HG03342 (cell line): ENCODE measurements at regions not wholly inside any gene's neighbourhood (a gene's known extent, or its start where the extent isn't known, plus 50 kb on each side); places are given as distances from the start of the nearest gene placed in this dataset.
"Not testable (repeated sequence)": the region's sequence is repeated elsewhere in the genome, so short reads cannot be mapped to it uniquely, and the experiment has no call there.

Source experiments
- ATAC-seq: cut with Tn5 transposase; IDR thresholded peaks from one replicate; pipeline ENCODE4 v1.9.1; 2021; ENCODE audit warnings: mild to moderate bottlenecking, moderate library complexity; ENCODE audit not compliant: unreplicated experiment

DNA sequence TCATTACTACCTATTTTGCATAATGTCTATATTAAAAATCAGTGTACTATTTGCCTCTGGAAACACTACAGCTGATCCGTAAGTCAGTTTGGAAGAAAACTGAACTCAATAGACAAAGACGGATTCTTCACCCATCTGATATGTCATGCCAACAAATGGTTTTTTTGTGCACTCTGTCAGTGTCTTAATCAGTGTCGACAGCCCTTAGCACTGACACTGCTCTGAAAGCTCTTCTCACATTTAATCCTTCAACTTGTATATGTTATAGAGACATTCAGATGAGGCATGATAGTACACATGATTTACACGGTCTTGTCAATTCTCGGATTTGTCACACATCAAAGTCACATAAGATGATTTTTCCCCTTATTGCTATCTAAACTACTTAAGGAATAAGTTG, 347.5 kb upstream of the GALNT5 start:
- no peak for ATAC-seq

DNA sequence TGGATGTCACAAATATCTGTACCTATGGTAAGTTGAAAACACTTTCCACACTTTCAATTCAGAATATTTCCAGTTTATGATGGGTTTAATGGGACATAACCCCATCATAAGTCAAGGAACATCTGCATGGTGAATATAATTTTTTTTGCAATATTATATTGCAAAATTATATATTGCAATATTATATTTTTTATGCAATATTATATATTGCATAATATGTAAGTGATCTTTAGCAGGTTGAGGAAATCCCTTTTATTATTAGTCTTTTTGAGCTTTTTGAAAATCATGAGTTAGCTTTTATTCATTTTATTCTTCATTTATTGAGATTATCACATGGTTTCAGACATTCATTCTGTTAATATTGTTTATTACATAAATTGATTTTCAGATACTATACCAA, 342.2 kb upstream of the GALNT5 start:
- ATAC-seq: no peak

DNA sequence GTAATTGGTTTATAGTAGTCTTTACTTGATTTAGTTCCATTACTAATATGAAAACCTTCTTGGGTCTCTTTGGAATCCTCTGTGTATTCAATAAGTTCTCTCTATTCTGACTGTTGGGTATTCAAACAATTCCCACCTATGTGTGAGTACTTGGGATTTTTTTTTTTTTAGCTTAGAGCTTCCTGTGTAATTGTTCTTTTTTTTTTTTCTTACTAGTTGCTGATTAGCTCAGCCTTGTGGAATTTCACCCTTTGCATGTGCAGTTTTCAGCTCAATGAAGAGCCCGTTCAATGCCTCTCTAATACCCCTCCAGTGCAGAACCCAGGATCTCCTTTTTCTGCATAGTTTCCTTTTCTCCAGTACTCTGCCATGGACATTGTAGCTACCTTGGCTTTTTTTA, 339.1 kb upstream of the GALNT5 start:
- no peak for ATAC-seq

DNA sequence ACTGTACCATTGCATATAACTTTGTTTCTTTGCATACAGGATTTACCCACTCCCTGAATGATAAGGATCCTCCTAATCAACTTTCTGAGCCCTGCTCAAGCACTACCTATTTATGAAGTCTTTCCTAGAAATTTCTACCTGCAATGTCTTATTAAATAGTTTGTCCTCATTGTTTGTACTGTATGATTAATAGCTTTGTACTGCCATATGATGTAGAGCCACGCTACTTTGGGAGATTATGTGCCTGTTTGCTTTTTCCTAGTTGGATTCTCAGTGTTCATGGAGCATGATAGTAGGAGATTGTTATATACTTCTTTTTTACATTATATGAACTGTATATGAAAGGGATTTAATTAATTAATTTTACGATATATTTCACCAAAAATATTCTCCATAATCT, 327.1 kb upstream of the GALNT5 start:
- ATAC-seq: no peak

DNA sequence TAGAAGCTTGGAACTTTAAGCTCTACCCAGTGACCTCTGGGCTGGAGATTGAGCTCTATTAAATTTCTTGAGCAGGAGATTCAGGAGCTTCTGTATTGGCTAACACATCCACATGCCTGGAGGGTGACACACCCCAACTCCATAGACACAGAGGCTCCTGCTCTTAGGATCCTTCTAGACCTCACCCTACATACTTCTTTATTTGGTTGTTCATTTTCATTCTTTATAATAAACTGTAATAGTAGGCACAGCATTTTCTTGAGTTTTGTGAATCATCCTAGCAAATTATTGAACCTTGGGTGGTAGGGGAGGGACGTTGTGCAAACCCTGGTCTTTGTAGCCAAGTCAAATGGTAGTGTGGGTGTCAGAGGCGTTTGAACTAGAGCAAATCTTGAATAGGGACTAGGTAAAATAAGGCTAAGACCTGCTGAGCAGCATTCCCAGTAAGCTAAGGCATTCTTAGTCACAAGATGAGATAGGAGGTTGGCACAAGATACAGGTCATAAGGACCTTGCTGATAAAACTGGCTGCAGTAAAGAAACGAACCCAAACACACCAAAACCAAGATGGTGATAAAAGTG, 323.8 kb upstream of the GALNT5 start:
- ATAC-seq: no peak

DNA sequence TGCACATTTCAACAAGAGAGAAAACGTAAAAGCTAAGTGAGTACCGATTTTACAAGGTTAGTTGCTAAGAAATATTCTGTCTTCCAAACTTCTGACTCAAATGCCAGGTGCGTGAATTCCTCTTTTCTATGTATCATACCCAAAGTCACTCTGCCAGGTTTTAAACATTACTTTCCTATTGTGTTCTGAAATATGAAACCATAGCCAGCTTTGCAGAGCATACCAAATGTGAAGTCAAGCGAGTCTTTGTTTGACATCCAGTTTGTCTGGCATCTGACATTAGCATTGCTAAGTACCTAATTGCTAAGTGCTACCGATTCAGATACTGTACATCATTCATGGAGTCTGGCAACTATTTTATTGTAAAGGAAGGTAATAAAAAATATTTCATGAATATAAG, 321.9 kb upstream of the GALNT5 start:
- no peak for ATAC-seq

DNA sequence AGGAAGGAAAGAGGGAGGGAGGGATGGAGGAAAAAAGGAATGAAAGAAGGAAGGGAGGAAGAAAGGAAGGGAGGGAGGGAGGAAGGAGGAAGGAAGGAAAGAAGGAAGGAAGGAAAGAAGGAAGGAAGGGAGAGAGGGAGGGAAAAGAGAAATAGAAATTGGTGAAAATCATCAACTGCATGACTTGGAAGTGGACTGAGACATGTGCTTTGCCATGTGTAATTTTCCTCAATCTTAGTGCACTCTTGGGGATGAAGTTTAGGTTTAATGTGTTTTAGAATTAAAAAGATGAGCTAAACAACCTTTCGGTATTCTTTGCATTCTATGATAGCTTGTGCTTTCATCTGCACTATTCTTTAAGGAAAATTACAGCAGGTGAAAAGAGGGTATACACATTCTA, 320.1 kb upstream of the GALNT5 start:
- ATAC-seq: no peak

DNA sequence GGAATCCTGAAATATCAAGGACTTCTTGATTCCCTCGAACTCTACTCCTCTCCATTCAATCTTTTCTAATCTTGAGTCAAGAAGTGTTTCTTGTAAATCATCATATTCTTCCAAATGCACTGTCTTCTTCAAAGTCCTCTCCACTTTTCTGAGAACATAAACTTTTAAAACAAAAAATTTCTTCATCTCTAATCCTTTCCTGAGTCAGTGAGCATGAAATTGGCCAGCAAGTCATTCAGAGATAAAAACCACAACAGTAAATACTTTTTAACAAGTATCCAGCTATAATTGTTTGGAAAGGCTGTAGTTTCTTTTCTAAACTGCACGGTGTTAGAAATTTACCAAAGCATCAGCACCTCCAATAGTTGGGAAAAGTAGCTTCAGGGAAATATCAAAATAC, 312.6 kb upstream of the GALNT5 start:
- no peak for ATAC-seq

DNA sequence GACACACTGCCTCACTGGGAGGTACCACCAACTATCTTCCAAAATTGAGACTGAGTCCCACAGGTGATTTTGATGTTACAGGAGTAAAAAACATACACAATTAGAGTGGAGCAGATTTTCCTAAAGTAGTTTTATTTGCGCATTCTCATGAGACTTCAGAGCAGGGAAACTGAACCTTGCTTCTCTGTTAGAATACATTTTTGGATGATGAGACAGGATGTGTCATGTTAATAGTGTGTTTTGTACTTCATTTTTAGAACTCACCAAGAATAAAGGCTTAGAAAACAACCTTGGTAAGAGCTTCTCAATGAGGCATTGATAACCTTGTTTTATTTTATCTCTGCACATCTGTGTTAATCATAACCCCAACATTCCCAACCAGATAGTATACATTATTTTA, 310.2 kb upstream of the GALNT5 start:
- ATAC-seq: no peak

DNA sequence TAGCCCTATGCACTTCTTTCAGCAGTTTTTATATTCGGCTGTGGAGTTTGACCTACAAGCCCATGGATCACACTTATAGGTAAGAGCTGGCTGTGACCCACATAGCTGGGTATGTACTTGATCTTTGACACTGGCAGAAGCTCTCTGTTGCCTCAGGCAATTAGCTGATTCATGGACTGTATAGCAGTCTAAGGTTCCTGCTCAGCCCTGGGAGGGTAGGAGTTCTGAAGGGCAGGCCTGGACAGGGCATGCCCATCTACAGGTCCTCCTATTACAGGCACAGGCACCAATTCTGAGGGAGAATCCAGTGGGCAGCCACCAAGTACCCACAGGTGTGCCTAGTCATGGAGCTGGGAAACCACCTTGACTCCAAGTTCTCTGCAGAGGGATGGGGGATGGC, 301.8 kb upstream of the GALNT5 start:
- no peak for ATAC-seq

DNA sequence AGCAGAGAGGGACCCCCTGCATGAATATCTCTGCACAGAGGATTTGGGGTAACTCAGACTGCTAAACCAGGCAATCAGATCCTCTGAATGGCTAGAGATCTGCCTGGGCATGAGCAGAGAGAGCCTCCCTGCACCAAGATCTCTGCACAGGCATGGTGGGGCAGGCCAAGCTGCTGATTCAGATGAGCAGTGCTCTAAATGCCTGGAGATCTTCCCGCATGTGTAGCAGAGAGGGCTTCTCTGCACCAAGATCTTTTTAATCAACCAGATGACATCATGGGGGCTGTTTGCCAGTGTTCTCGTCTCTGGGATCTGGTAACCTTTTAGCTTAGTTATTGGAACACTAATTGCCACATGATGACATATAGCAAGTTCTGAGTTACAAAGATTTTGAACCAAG, 301.3 kb upstream of the GALNT5 start:
- ATAC-seq: no peak

DNA sequence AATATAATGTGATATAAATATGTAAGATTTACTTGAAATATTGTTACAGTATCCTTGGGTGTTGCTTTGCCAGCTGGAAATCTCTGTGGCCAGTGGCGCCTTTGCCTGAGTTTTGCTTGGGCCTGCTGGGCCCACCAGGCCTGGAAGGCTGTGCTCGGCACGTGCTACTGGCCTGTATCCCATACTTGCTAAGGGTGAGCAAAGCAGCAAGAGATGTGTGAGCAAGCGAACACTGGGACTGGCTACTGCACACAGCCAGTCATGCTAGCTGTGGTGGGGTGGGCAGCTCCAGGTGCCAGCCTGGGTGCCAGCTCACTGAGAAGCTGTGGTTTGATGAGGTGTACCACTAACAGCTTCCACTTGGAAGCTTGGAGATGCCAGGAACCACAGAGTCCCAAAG, 299.1 kb upstream of the GALNT5 start:
- no peak for ATAC-seq

DNA sequence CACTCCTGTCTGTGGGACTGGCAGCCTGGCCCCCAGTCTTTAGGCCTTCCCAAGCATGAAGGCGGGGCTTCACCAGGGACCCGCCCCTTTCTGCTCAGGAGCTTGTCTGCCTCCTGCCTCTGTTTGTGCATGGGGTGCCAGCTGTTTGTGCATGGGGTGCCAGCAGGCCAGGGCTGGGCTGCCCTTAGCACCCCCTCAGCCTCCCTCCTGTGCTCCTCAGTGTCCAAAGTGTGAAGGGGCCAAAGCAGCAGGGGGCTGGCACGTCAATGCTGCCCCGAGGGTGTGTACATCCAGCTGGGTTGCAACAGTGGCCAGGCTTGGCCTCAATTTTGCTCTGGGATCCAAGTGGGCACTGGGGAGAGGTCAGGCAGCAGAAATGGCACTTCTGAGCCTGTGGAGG, 298.0 kb upstream of the GALNT5 start:
- no peak for ATAC-seq

DNA sequence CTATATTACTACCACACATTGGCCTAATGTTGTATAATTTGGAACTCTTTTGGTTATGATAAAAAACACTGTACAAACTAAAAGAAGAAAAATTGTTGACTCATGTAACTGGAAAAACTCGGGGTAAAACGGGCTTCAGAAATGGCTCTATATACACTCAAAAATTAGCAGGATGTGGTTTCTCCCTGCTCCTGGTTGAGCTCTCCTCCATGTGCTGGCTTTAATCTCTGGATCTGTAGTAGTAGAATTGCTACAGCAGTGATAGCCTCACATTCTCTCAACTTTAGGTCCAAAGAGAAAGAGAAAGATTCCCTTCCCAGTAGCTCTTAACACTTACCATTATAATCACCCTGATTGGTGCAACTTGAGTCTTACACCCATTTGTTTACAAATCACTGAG, 274.9 kb upstream of the GALNT5 start:
- ATAC-seq: no peak

DNA sequence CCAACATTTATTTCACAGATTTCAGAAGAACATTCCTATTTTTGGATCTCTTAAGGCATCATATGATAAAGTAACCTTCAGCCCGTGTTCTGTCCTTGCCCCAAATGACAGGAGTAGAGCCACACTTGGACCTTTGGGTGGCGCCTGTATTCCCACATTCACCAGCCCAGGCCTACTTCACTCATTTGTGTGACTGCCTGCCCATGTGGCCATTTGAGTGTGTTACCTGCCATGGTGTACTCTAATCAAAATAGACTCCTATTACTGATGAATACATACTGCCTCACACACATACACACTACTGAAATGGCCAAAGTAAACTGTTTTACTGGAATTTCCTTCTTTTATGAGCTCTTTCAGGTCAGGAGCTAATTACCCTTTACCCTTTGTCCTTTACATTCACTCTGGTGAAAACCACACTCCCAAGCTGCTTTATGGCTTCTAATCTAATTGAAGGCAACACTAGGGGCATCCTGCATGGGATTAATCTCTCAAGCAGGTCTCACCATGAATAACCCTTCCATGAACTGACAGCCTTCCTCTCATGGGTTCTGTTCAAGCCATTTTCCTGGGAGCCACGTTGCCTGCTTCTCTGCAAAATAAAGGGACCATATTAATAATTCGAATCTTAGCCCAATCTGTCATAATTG, 271.0 kb upstream of the GALNT5 start:
- ATAC-seq: no peak

DNA sequence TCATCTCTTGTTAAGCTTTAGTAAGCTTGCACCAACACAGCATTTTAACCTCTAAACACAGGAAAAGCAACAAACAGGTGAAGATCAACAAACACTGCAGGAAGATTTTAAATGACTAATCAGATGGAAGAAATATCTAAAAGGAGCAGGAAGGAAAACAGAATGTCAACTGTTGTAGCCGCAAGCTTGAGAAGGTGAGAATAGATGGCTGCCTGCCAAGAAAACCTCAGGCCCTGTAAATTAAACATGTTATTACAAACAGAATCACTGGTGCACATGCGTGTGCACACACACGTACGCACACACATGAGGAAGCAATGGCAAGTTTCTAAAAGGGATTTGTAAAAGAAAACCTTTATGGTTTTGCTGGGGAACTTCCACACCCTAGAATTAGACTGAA, 257.8 kb upstream of the GALNT5 start:
- no peak for ATAC-seq

DNA sequence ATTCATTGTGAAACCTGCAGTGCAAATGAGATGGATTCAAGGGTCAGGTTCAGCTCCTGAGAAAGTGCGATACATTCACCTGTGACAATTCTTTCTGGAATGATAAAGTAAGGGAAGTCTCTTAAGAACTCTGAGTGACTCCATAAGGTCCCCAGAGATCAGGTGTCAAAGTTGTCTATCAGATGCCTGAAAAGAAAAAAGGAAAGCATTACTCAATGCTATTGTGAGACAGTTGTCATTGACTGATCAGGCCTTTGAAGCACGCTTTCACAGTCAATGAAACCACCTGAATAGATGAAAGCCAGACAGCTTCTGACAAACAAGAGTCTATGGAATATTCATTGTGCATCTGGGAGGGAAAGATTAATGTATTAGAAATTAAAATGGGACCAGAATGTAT, 252.7 kb upstream of the GALNT5 start:
- no peak for ATAC-seq

DNA sequence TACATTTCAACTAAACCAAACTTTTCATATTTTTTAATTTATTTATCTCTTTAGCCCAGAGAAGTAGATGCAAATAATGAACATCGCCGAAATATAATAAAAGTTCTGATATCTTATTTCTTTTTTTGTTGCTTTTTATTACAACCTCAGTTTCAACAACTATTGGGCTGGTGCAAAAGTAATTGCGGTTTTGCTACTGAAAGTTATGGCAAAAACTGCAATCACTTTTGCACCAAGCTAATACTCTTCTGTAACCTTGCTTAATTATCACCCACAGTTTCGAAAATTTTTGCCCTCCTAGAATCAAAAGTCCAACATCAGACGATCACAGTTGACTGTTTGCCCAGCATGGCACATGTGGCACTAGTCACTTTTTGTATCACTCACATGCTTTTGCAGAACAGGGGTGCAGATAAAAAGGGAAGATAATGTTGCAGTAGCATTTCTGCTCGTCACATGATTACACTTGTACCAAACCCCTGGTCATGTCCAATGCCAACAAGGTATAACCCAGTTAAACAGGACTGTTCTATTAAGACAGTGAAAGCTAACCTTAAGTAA, 242.4 kb upstream of the GALNT5 start:
- no peak for ATAC-seq

DNA sequence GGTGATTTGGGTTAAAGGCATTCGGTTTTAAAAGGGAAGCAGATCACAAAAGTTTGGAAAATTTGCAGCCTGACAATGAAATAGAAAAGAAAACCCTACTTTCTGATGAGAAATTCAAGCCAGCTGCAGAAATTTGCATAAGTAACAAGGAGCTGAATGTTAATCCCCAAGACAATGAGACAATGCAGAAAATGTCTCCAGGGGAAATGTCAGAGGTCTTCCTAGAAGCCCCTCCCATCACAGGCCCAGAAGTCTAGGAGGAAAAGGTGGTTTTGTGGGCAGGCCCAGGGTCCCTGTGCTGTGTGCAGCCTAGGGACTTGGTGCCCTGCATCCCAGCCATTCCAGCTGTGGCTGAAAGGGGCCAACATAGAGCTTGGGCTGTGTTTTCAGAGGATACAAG, 234.2 kb upstream of the GALNT5 start:
- ATAC-seq: not testable (repeated sequence)

DNA sequence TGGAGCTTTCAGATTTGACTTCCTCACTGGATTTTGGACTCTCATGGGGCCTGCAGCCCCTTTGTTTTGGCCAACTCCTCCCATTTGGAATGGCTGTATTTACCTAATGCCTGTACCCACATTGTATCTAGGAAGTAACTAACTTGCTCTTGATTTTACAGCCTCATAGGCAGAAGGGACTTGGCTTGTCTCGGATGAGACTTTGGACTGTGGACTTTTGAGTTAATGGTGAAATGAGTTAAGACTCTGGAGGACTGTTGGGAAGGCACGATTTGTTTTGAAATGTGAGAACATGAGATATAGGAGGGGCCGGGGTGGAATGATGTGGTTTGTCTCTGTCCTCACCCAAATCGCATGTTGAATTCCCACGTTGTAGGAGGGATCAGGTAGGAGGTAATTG, 233.4 kb upstream of the GALNT5 start:
- ATAC-seq: no peak

DNA sequence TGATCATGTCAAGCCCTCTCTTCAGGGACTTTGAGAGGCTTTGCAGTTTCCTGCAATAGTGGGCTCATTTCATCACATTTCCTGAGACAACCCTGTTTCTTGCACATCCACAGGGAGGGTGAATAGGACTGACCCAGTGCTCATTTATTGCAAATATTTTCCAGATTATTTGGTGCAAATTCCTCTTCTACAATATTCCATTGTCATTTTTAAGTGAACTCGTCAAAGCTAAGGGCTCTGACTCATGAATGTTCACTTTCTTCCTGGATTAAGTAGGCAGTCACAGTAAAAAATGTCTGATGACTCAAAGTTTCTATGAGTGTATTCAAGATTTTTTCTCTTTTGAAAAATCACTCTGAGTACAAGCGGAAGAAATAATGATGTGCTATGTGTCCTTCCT, 225.5 kb upstream of the GALNT5 start:
- no peak for ATAC-seq

DNA sequence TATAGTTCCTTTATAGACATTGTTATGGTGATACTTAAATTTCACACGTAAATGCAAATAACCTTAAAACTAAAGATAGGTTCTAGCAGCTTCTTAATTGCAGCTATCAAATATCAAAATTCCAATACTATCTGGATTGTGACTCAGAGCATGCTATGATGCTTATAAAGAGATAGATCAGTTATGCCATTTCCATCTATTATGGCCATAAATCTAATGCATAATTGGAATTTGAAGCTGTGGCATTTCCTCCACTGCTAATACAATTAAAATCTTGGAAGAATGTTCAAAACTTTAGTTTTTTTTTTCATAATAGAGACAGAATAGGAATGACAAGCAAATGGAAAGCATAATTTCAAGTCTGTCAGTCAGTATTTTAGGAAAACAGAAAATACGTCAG, 220.8 kb upstream of the GALNT5 start:
- ATAC-seq: no peak

DNA sequence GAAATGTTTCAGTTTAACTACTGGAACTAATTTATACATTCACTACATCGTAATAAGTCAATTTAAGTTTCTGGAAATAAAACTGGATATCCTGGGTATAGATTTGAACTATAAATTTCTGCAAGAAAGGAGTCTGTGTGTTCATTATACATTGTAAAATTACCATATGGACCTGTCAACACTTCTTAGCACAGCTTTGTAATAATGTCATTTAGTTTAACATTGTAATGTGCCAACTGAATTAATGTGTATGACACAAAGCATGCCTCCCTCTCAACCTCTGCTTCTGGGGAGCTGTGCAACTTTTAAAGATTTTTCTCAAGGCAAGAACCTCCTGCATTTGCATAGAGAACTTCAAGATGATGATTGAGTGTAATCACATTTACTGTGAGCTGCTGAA, 213.7 kb upstream of the GALNT5 start:
- no peak for ATAC-seq
